Neural crest cell (in vitro differentiated cells): ENCODE measurements at regions not wholly inside any gene's neighbourhood (a gene's known extent, or its start where the extent isn't known, plus 50 kb on each side); places are given as distances from the start of the nearest gene placed in this dataset.

Source experiments
- DNase-seq: peaks from one replicate; pipeline ENCODE4 v3.0.0; 2021; ENCODE audit warnings: low read depth, mixed read lengths, low spot score
- H3K27ac Mint-ChIP-seq: one replicate; pipeline ENCODE4 v1.8.0; 2021; ENCODE audit warnings: mild to moderate bottlenecking, mixed read lengths; ENCODE audit not compliant: unreplicated experiment
- H3K27me3 Mint-ChIP-seq: 2 replicates; pipeline ENCODE4 v1.8.0; 2021; ENCODE audit warnings: low read depth, mild to moderate bottlenecking, mixed read lengths
- H3K36me3 Mint-ChIP-seq: 2 replicates; pipeline ENCODE4 v1.8.0; 2021; ENCODE audit warnings: low read depth, mild to moderate bottlenecking, mixed read lengths
- H3K4me1 Mint-ChIP-seq: 2 replicates; pipeline ENCODE4 v1.8.0; 2021; ENCODE audit warnings: mixed read lengths
- H3K4me3 Mint-ChIP-seq: one replicate; pipeline ENCODE4 v1.8.0; 2021; ENCODE audit warnings: mild to moderate bottlenecking, mixed read lengths
- H3K9me3 Mint-ChIP-seq: 2 replicates; pipeline ENCODE4 v1.8.0; 2021; ENCODE audit warnings: mixed read lengths
- CTCF ChIP-seq: fragments of 200-600 bp; sonication (generic); conservative IDR thresholded peaks from 2 replicates; pipeline ENCODE4 v1.5.0; 2021; ENCODE audit warnings: antibody characterized with exemption, mild to moderate bottlenecking

GRCh38 chr6:43871933-43872332 lies 101.9 kb downstream of the VEGFA start:
- Mint-ChIP-seq H3K4me1 (peaks cover 12% of the 10 kb centered on the region), H3K9me3 (no peaks in the 10 kb centered on the region), H3K27me3 (no peaks in the 10 kb centered on the region), H3K4me3 (no peak overlapping the region), H3K36me3 (no peaks in the 10 kb centered on the region), H3K27ac (no peak overlapping the region)
- DNase-seq, result no peak
- no peak for TF ChIP-seq CTCF

DNA sequence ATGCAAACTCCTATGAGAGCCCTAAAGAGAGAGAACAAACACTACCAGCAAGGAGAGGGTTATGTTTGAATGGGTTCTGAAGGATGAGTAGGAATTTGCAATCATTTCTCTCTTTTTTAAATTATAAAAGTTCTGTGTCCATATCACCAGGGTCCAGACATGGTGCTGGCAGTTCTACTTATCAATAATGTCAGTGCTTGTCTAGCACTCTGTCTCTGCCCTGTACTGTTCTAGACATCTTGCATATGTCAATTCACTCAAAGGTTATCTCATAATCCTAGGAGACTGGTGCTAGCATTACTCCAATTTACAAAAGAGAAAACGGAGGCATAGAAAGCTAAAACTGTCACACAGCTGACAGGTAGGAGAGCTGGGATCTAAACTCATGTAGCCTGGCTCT lies 101.3 kb downstream of the VEGFA start:
- H3K4me1 Mint-ChIP-seq, result peaks cover 12% of the 10 kb centered on the region
- TF ChIP-seq CTCF, result no peak
- no peak overlapping the region for H3K27ac Mint-ChIP-seq
- H3K27me3 Mint-ChIP-seq, result no peaks in the 10 kb centered on the region
- H3K36me3 Mint-ChIP-seq, result no peaks in the 10 kb centered on the region
- H3K9me3 Mint-ChIP-seq, result no peaks in the 10 kb centered on the region
- H3K4me3 Mint-ChIP-seq, result no peak overlapping the region
- no peak for DNase-seq

- Mint-ChIP-seq H3K4me1 (peaks cover 12% of the 10 kb centered on the region), H3K4me3 (no peak overlapping the region), H3K36me3 (no peaks in the 10 kb centered on the region), H3K27ac (no peak overlapping the region), H3K9me3 (no peaks in the 10 kb centered on the region), H3K27me3 (no peaks in the 10 kb centered on the region)
- no peak for TF ChIP-seq CTCF
- no peak for DNase-seq
Observed at GRCh38 chr6:43870660-43871061, 100.7 kb downstream of the VEGFA start.

DNA sequence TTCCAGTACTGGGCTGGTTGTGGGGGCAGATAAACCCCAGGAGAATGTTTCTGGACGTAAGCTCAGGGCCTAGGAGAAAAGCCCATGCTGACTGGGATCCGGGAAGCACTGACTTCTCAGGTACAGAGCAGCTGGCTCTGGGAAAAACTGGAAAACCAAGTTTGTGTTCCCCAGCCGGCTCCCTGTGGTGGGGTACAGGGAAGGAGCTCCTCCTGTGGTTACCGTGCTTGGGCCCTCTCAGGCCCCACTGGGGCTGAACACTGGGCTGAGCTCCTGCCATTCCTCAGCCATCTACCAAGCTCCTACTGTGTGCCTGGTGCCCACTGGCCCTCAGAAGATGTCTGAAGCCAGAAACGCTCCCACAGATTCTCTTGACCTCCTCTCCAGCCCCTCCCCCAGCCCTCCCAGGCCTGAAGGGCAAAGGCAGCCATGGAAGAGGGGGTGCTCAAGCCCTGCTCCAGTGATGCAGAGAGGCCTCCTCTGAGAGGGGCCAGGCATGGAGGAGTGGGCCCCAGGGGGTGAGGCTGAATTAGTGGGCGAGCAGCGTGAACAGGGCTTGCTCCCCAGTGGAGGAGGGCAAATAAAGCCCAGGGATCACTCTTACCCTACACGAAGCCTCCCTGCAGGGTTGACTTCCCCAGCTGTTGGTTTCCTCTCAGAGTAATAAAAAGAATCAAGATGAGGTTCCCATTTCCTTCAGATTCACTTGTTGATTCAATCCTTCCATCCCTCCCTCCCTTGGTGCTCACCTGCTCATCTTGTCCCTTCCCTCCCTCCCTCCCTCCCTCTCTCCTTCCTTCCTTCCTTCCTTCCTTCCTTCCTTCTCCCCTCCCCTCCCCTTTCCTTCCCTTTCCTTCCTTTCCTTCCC lies 100.0 kb downstream of the VEGFA start:
- Mint-ChIP-seq H3K27me3 (no peaks in the 10 kb centered on the region), H3K4me1 (peaks cover 12% of the 10 kb centered on the region), H3K4me3 (no peak overlapping the region), H3K36me3 (no peaks in the 10 kb centered on the region), H3K9me3 (no peaks in the 10 kb centered on the region), H3K27ac (no peak overlapping the region)
- DNase-seq, result no peak
- no peak for TF ChIP-seq CTCF

- Mint-ChIP-seq H3K27me3 (no peaks in the 10 kb centered on the region), H3K9me3 (no peaks in the 10 kb centered on the region), H3K4me1 (peaks cover 5% of the 10 kb centered on the region), H3K36me3 (no peaks in the 10 kb centered on the region), H3K27ac (no peak overlapping the region), H3K4me3 (no peak overlapping the region)
- no peak for TF ChIP-seq CTCF
- no peak for DNase-seq
Observed at GRCh38 chr6:43869079-43869710, 99.2 kb downstream of the VEGFA start.
